GM23248 (cell line): ENCODE measurements at regions not wholly inside any gene's neighbourhood (a gene's known extent, or its start where the extent isn't known, plus 50 kb on each side); places are given as distances from the start of the nearest gene placed in this dataset.

Experiments used
- DNase-seq: peaks from one replicate; pipeline ENCODE4 v3.0.0-alpha.2; 2015
- H2AFZ ChIP-seq: fragments of 200-600 bp; sonication (generic); 2 replicates; pipeline ENCODE4 v1.6.1; 2016; ENCODE audit warnings: antibody characterized with exemption
- H3F3A ChIP-seq: fragments of 200-600 bp; sonication (generic); 2 replicates; pipeline ENCODE4 v1.6.1; 2016; ENCODE audit warnings: mild to moderate bottlenecking, antibody characterized with exemption, mixed run types; ENCODE audit not compliant: insufficient read depth
- H3K27ac ChIP-seq: fragments of 200-600 bp; sonication (generic); 2 replicates; pipeline ENCODE4 v1.5.1; 2016; ENCODE audit warnings: mild to moderate bottlenecking
- H3K27me3 ChIP-seq: fragments of 200-600 bp; sonication (generic); replicated peaks from 2 replicates; pipeline ENCODE4 v1.6.1; 2016; ENCODE audit warnings: mild to moderate bottlenecking; ENCODE audit not compliant: insufficient read depth
- H3K36me3 ChIP-seq: fragments of 200-600 bp; sonication (generic); 2 replicates; pipeline ENCODE4 v1.6.1; 2016; ENCODE audit warnings: low read depth, mild to moderate bottlenecking
- H3K4me1 ChIP-seq: fragments of 200-600 bp; sonication (generic); 2 replicates; pipeline ENCODE4 v1.6.1; 2016; ENCODE audit warnings: mild to moderate bottlenecking; ENCODE audit not compliant: insufficient read depth
- H3K4me2 ChIP-seq: fragments of 200-600 bp; sonication (generic); one replicate; pipeline ENCODE4 v1.6.1; 2016; ENCODE audit warnings: mild to moderate bottlenecking; ENCODE audit not compliant: unreplicated experiment
- H3K4me3 ChIP-seq: fragments of 200-600 bp; sonication (generic); 2 replicates; pipeline ENCODE4 v1.5.1; 2016; ENCODE audit warnings: mild to moderate bottlenecking
- H3K79me2 ChIP-seq: fragments of 200-600 bp; sonication (generic); 2 replicates; pipeline ENCODE4 v1.6.1; 2016; ENCODE audit warnings: mild to moderate bottlenecking; ENCODE audit not compliant: insufficient read depth
- H3K9ac ChIP-seq: fragments of 200-600 bp; sonication (generic); 2 replicates; pipeline ENCODE4 v1.6.1; 2016; ENCODE audit warnings: mild to moderate bottlenecking
- H3K9me2 ChIP-seq: fragments of 200-600 bp; sonication (generic); 2 replicates; pipeline ENCODE4 v1.6.1; 2016; ENCODE audit warnings: mixed run types, mild to moderate bottlenecking, moderate library complexity; ENCODE audit not compliant: insufficient read depth
- H3K9me3 ChIP-seq: fragments of 200-600 bp; sonication (generic); one replicate; pipeline ENCODE4 v1.6.1; 2017; ENCODE audit warnings: low read depth
- H4K20me1 ChIP-seq: fragments of 200-600 bp; sonication (generic); 2 replicates; pipeline ENCODE4 v1.6.0; 2016; ENCODE audit not compliant: insufficient read depth
- EZH2 ChIP-seq: fragments of 200-600 bp; sonication (generic); IDR thresholded peaks from 2 replicates; pipeline ENCODE4 v1.6.1; 2018; ENCODE audit warnings: antibody characterized with exemption, mild to moderate bottlenecking; ENCODE audit not compliant: insufficient read depth, poor library complexity, severe bottlenecking
- EZH2phosphoT487 ChIP-seq: fragments of 200-600 bp; sonication (generic); IDR thresholded peaks from 2 replicates; pipeline ENCODE4 v1.6.1; 2018; ENCODE audit warnings: antibody characterized with exemption, moderate library complexity, mild to moderate bottlenecking, low read depth; ENCODE audit not compliant: insufficient read depth
- WGBS, 2 experiments: methylation state at CpG; one replicate each; pipeline ENCODE4 v1.1.6; 2015 to 2017; ENCODE audit warnings: low lambda C conversion rate in 2 of 2, low coverage in 1 of 2; ENCODE audit errors: missing lambda C conversion rate in 2 of 2; 5-methylcytosine and 5-hydroxymethylcytosine counted together
- in situ Hi-C: fragments of 300-500 bp; cut with MboI; formaldehyde crosslinking; loops from 2 replicates; pipeline ENCODE4 v1.15.0; 2020

GRCh38 chr4:12144051-12144450 lies 715.4 kb upstream of the HS3ST1 start:
- no peaks in the 10 kb centered on the region for H3K36me3 ChIP-seq
- in situ Hi-C loops: no loop called here
- WGBS, 2 experiments: 12 to 15% methylated on average over 2 of the region's 2 CpGs
- no peak overlapping the region for H3K9ac ChIP-seq
- H4K20me1 ChIP-seq: no peaks in the 10 kb centered on the region
- H2AFZ ChIP-seq: no peak overlapping the region
- H3K79me2 ChIP-seq: no peaks in the 10 kb centered on the region
- H3K27ac ChIP-seq: no peak overlapping the region
- no peaks in the 10 kb centered on the region for H3F3A ChIP-seq
- H3K27me3 ChIP-seq: no peaks in the 10 kb centered on the region
- no peak overlapping the region for H3K4me2 ChIP-seq
- no peaks in the 10 kb centered on the region for H3K9me3 ChIP-seq
- H3K4me1 ChIP-seq: no peaks in the 10 kb centered on the region
- DNase-seq: no peak
- H3K4me3 ChIP-seq: no peak overlapping the region
- no peaks in the 10 kb centered on the region for H3K9me2 ChIP-seq
- TF ChIP-seq EZH2 (no peak), EZH2phosphoT487 (no peak)

DNA sequence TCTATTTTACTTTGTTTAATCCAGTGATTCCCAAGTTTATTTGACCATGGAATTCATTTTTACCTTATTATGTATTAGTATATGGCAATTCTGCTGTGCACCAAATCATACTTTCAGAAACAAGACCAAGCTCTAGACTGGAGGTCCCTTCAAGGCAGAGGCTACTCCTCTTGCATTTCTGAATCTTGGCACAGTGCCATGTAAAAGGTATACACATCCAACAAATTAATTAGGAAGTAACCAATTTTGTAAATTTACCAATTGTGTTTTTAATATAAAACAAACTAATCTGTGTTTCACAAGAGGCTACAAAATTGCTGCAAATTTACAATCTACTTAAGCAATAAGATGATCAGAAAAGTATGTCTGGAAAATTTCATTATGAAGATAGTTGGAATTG lies 712.2 kb upstream of the HS3ST1 start:
- Histone ChIP-seq H3K9ac (no peak overlapping the region), H3K4me3 (no peak overlapping the region), H3K4me1 (no peaks in the 10 kb centered on the region), H3K36me3 (no peaks in the 10 kb centered on the region), H3K27me3 (no peaks in the 10 kb centered on the region), H3K9me2 (no peaks in the 10 kb centered on the region), H3K9me3 (no peaks in the 10 kb centered on the region), H2AFZ (no peak overlapping the region), H3K79me2 (no peaks in the 10 kb centered on the region), H3F3A (no peaks in the 10 kb centered on the region), H4K20me1 (no peaks in the 10 kb centered on the region), H3K27ac (no peak overlapping the region), H3K4me2 (no peak overlapping the region)
- TF ChIP-seq EZH2phosphoT487 (no peak), EZH2 (no peak)
- in situ Hi-C loops: no loop called here
- DNase-seq: no peak

DNA sequence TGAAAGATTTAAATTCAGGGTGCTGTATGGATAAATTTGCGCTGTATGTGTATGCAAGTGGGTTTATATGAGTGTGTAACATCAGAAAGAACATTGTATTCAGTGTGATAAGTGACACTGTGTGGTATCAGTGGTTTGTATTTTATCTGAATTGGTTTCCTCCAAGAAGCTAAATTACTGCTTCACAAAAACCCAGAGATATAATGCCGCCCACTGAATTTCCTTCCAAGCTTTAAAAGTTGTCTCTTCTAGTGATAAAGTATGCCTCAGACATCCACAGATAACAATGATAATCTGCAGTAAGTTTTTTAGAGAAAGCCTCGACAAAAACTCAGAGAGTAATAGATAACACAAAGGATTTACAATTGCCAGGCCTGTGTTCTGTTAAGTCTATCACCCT lies 710.6 kb upstream of the HS3ST1 start:
- H3K27ac ChIP-seq: no peak overlapping the region
- no peaks in the 10 kb centered on the region for H3K27me3 ChIP-seq
- H3F3A ChIP-seq: no peaks in the 10 kb centered on the region
- H3K79me2 ChIP-seq: no peaks in the 10 kb centered on the region
- no peak overlapping the region for H2AFZ ChIP-seq
- H3K4me3 ChIP-seq: no peak overlapping the region
- 1 to 6% methylated on average over 3 of the region's 3 CpGs for WGBS, 2 experiments
- no peaks in the 10 kb centered on the region for H3K9me2 ChIP-seq
- in situ Hi-C loops: no loop called here
- H3K9ac ChIP-seq: no peak overlapping the region
- no peaks in the 10 kb centered on the region for H4K20me1 ChIP-seq
- H3K4me2 ChIP-seq: no peak overlapping the region
- no peaks in the 10 kb centered on the region for H3K36me3 ChIP-seq
- H3K4me1 ChIP-seq: no peaks in the 10 kb centered on the region
- no peak for DNase-seq
- TF ChIP-seq EZH2phosphoT487: no peak
- no peak for TF ChIP-seq EZH2
- no peaks in the 10 kb centered on the region for H3K9me3 ChIP-seq

DNA sequence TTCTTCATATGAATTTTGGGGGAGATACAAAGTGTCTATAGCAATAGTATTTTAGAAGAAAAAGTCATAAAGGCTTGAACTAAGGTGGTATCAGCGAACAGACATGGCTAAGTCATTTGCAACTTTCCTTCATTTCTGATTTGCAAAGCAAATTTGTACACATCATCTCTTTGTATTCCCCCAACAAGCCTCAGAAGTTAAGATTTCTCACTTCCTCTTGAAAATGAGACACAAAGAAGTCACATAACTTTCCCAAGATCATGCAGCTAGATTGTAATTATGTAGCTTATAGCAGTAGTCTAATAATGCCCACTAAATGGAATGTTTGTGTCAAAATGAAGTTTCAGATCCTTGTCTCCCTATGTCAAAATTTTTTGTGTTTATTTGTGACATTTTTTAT lies 709.8 kb upstream of the HS3ST1 start:
- no peaks in the 10 kb centered on the region for H3K9me3 ChIP-seq
- H3K4me1 ChIP-seq: no peaks in the 10 kb centered on the region
- no peaks in the 10 kb centered on the region for H3K9me2 ChIP-seq
- TF ChIP-seq EZH2phosphoT487 (no peak), EZH2 (no peak)
- H2AFZ ChIP-seq: no peak overlapping the region
- in situ Hi-C loops: no loop called here
- H3F3A ChIP-seq: no peaks in the 10 kb centered on the region
- H3K4me3 ChIP-seq: no peak overlapping the region
- H3K4me2 ChIP-seq: no peak overlapping the region
- no peaks in the 10 kb centered on the region for H4K20me1 ChIP-seq
- no peak overlapping the region for H3K27ac ChIP-seq
- no peaks in the 10 kb centered on the region for H3K36me3 ChIP-seq
- H3K27me3 ChIP-seq: no peaks in the 10 kb centered on the region
- 0 to 6% methylated on average over 1 of the region's 1 CpG for WGBS, 2 experiments
- no peak overlapping the region for H3K9ac ChIP-seq
- H3K79me2 ChIP-seq: no peaks in the 10 kb centered on the region
- no peak for DNase-seq

DNA sequence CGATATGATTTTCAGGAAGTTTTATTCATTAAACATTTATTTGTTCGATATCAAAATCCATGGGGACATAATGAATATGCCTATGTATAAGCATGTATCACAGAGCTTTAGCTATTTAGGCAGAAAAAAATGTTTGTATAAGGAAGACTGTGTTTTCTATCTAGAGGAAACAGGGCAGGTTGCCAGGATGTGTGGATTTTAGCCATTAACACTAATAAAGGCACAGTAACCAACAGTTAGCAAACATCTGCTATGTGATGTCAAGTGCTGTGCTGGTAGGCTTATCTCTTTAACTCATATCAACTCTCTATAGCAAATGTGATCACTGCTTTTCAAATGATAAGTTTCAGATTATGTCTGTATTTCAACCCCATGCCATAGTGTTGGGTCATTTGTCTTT lies 708.9 kb upstream of the HS3ST1 start:
- no peak overlapping the region for H3K27ac ChIP-seq
- TF ChIP-seq EZH2 (no peak), EZH2phosphoT487 (no peak)
- no peaks in the 10 kb centered on the region for H3K27me3 ChIP-seq
- no peak overlapping the region for H2AFZ ChIP-seq
- no peaks in the 10 kb centered on the region for H3F3A ChIP-seq
- H3K9me2 ChIP-seq: no peaks in the 10 kb centered on the region
- in situ Hi-C loops: no loop called here
- no peaks in the 10 kb centered on the region for H3K36me3 ChIP-seq
- 9 to 10% methylated on average over 2 of the region's 2 CpGs for WGBS, 2 experiments
- H3K4me1 ChIP-seq: no peaks in the 10 kb centered on the region
- no peak for DNase-seq
- no peak overlapping the region for H3K4me3 ChIP-seq
- no peaks in the 10 kb centered on the region for H3K79me2 ChIP-seq
- no peaks in the 10 kb centered on the region for H3K9me3 ChIP-seq
- H4K20me1 ChIP-seq: no peaks in the 10 kb centered on the region
- no peak overlapping the region for H3K4me2 ChIP-seq
- no peak overlapping the region for H3K9ac ChIP-seq
